Kidney (tissue), 13 donors: ENCODE measurements at regions not wholly inside any gene's neighbourhood (a gene's known extent, or its start where the extent isn't known, plus 50 kb on each side); places are given as distances from the start of the nearest gene placed in this dataset.

Experiments used
- DNase-seq, 5 donors: peaks; one replicate each; pipeline ENCODE4 v3.0.0-alpha.2; 2013 to 2020
- FAIRE-seq: peaks from 2 replicates; lab custom pipeline; 2012; peaks lifted over from hg19 to GRCh38; lab: Jason Lieb, UNC
- H3K27ac ChIP-seq, 2 donors: one replicate each; pipeline ENCODE4 v1.7.0; 2013; ENCODE audit warnings: low read depth in 2 of 2, low read length in 2 of 2, inconsistent platforms in 1 of 2
- H3K27me3 ChIP-seq: one replicate; pipeline ENCODE4 v1.7.1; 2013; ENCODE audit warnings: low read length, inconsistent platforms; ENCODE audit not compliant: control insufficient read depth, insufficient read depth
- H3K36me3 ChIP-seq, 3 donors: one replicate each; pipeline versions ENCODE4 v1.7.0 to v1.7.1; 2013; ENCODE audit warnings: low read length in 3 of 3, control low read depth in 1 of 3, inconsistent platforms in 1 of 3; ENCODE audit not compliant: insufficient read depth in 3 of 3, control insufficient read depth in 2 of 3
- H3K4me1 ChIP-seq, 3 donors: one replicate each; pipeline versions ENCODE4 v1.7.0 to v1.7.1; 2013; ENCODE audit warnings: low read length in 3 of 3, inconsistent platforms in 1 of 3, low read depth in 1 of 3; ENCODE audit not compliant: control insufficient read depth in 2 of 3, insufficient read depth in 2 of 3
- H3K4me3 ChIP-seq, 3 donors: one replicate each; pipeline versions ENCODE4 v1.7.0 to v1.8.1; 2013; ENCODE audit warnings: low read length in 3 of 3, control low read depth in 1 of 3, inconsistent platforms in 1 of 3
- H3K9ac ChIP-seq, 3 donors: one replicate each; pipeline versions ENCODE4 v1.7.0 to v1.7.1; 2013; ENCODE audit warnings: low read length in 3 of 3, control low read depth in 1 of 3, inconsistent platforms in 1 of 3
- H3K9me3 ChIP-seq, 3 donors: one replicate each; pipeline versions ENCODE4 v1.7.0 to v1.7.1; 2013; ENCODE audit warnings: low read length in 3 of 3, control low read depth in 1 of 3, inconsistent platforms in 1 of 3; ENCODE audit not compliant: control insufficient read depth in 2 of 3, insufficient read depth in 1 of 3
- CTCF ChIP-seq: IDR thresholded peaks from 3 replicates; pipeline ENCODE4 v1.5.1; 2012; ENCODE audit warnings: mild to moderate bottlenecking, moderate library complexity, borderline replicate concordance; ENCODE audit not compliant: insufficient read depth; ENCODE audit errors: extremely low read depth
- intact Hi-C: fragments of 100-400 bp; cut with DNase I; formaldehyde crosslinking; loops from one replicate; pipeline ENCODE4 v1.11.1; 2022
- donor health status: control.
- donor health status: control.
- donor health status: control.
- donor health status: control.
- donor health status: control.
- donor health status: DM: yes; HTN: yes; CAD: no.
- donor health status: Normal renal cell carcinoma (clear cell type).

GRCh38 chr2:12162269-12163247, 416.1 kb downstream of the LPIN1 start:
- Histone ChIP-seq H3K27me3 (no peaks in the 10 kb centered on the region), H3K27ac (no peak overlapping the region), H3K9ac (no peak overlapping the region), H3K4me1 (no peaks in the 10 kb centered on the region), H3K9me3 (no peaks in the 10 kb centered on the region), H3K4me3 (no peak overlapping the region), H3K36me3 (no peaks in the 10 kb centered on the region)
- FAIRE-seq, result no peak
- DNase-seq, result no peak
- intact Hi-C loops, result no loop called here
- TF ChIP-seq CTCF, result no peak

GRCh38 chr2:12163866-12164265, 417.4 kb downstream of the LPIN1 start:
- Histone ChIP-seq H3K4me1 (peaks cover 0 to 6% (median 6%) of the 10 kb centered on the region in 3 donors), H3K27ac (no peak overlapping the region), H3K9me3 (no peaks in the 10 kb centered on the region), H3K4me3 (no peak overlapping the region), H3K27me3 (no peaks in the 10 kb centered on the region), H3K9ac (no peak overlapping the region), H3K36me3 (no peaks in the 10 kb centered on the region)
- FAIRE-seq (no peak), DNase-seq (no peak)
- no peak for TF ChIP-seq CTCF
- intact Hi-C loops, result no loop called here

- intact Hi-C loops, result no loop called here
- no peaks in the 10 kb centered on the region for H3K27me3 ChIP-seq
- no peak for TF ChIP-seq CTCF
Measured at GRCh38 chr2:12164689-12165088, 418.3 kb downstream of the LPIN1 start.

More at GRCh38 chr2:12164689-12165088, 418.3 kb downstream of the LPIN1 start:
- Histone ChIP-seq H3K4me1 (peaks cover 5 to 12% (median 7%) of the 10 kb centered on the region in 3 donors), H3K4me3 (no peak overlapping the region), H3K9me3 (no peaks in the 10 kb centered on the region), H3K9ac (no peak overlapping the region), H3K27ac (no peak overlapping the region), H3K36me3 (no peaks in the 10 kb centered on the region)
- FAIRE-seq (no peak), DNase-seq (no peak)
